Mesenchymal stem cell (in vitro differentiated cells and primary cell): ENCODE measurements at regions not wholly inside any gene's neighbourhood (a gene's known extent, or its start where the extent isn't known, plus 50 kb on each side); places are given as distances from the start of the nearest gene placed in this dataset.
A peak's percentile ranks its signal among the peaks of the same experiment; 100 is the strongest.

Source experiments
- DNase-seq: peaks from one replicate; pipeline ENCODE4 v3.0.0-alpha.2; 2013
- H2AFZ ChIP-seq: one replicate; pipeline ENCODE4 v1.6.1; 2013; ENCODE audit warnings: low read depth, mild to moderate bottlenecking, control low read depth, inconsistent platforms, low read length, moderate library complexity
- H2AK5ac ChIP-seq: 2 replicates; pipeline ENCODE4 v1.6.1; 2013; ENCODE audit warnings: low read length, moderate library complexity, mild to moderate bottlenecking, inconsistent platforms; ENCODE audit not compliant: severe bottlenecking
- H2BK120ac ChIP-seq: one replicate; pipeline ENCODE4 v1.6.1; 2013; ENCODE audit warnings: low read depth, mild to moderate bottlenecking, inconsistent platforms, low read length, moderate library complexity
- H2BK12ac ChIP-seq, 2 experiments: one replicate each; pipeline ENCODE4 v1.6.1; 2013; ENCODE audit warnings: inconsistent platforms in 2 of 2, low read length in 2 of 2, mild to moderate bottlenecking in 2 of 2, moderate library complexity in 2 of 2, control low read depth in 1 of 2
- H2BK15ac ChIP-seq: one replicate; pipeline ENCODE4 v1.6.1; 2013; ENCODE audit warnings: mild to moderate bottlenecking, low read depth, inconsistent platforms; ENCODE audit not compliant: poor library complexity, severe bottlenecking
- H2BK5ac ChIP-seq: 2 replicates; pipeline ENCODE4 v1.6.1; 2013; ENCODE audit warnings: low read depth, mild to moderate bottlenecking, low read length, control low read depth, inconsistent platforms; ENCODE audit not compliant: poor library complexity, severe bottlenecking
- H3K14ac ChIP-seq, 2 experiments: one replicate each; pipeline ENCODE4 v1.6.1; 2013; ENCODE audit warnings: inconsistent platforms in 2 of 2, low read length in 2 of 2, control low read depth in 1 of 2, mild to moderate bottlenecking in 1 of 2, moderate library complexity in 1 of 2
- H3K18ac ChIP-seq, 2 experiments: one replicate each; pipeline ENCODE4 v1.6.1; 2013; ENCODE audit warnings: inconsistent platforms in 2 of 2, low read length in 2 of 2, control low read depth in 1 of 2, low read depth in 1 of 2, mild to moderate bottlenecking in 1 of 2
- H3K23ac ChIP-seq, 2 experiments: one replicate each; pipeline ENCODE4 v1.6.1; 2013; ENCODE audit warnings: inconsistent platforms in 2 of 2, low read length in 2 of 2, mild to moderate bottlenecking in 2 of 2, moderate library complexity in 2 of 2, control low read depth in 1 of 2
- H3K27ac ChIP-seq: 2 replicates; pipeline ENCODE4 v1.5.1; 2013; ENCODE audit warnings: mild to moderate bottlenecking, moderate library complexity, low read length, control low read depth, inconsistent platforms; ENCODE audit not compliant: poor library complexity, severe bottlenecking
- H3K27me3 ChIP-seq, 2 experiments: 2 replicates each; pipeline versions ENCODE4 v1.6.1 to v1.7.0; 2013; ENCODE audit warnings: low read length in 2 of 2, mild to moderate bottlenecking in 2 of 2, moderate library complexity in 2 of 2, control low read depth in 1 of 2, inconsistent platforms in 1 of 2; ENCODE audit not compliant: control insufficient read depth in 1 of 2, insufficient read depth in 1 of 2
- H3K36me3 ChIP-seq, 2 experiments: 2 replicates each; pipeline versions ENCODE4 v1.6.1 to v1.7.0; 2013; ENCODE audit warnings: low read length in 2 of 2, control low read depth in 1 of 2, inconsistent platforms in 1 of 2, low read depth in 1 of 2, mild to moderate bottlenecking in 1 of 2; ENCODE audit not compliant: insufficient read depth in 2 of 2, control insufficient read depth in 1 of 2
- H3K4ac ChIP-seq, 2 experiments: one replicate each; pipeline ENCODE4 v1.6.1; 2013; ENCODE audit warnings: inconsistent platforms in 2 of 2, low read length in 2 of 2, mild to moderate bottlenecking in 2 of 2, moderate library complexity in 2 of 2, control low read depth in 1 of 2, low read depth in 1 of 2
- H3K4me1 ChIP-seq: 2 replicates; pipeline ENCODE4 v1.6.1; 2013; ENCODE audit warnings: low read depth, low read length, control low read depth; ENCODE audit not compliant: control insufficient read depth, insufficient read depth
- H3K4me2 ChIP-seq: 2 replicates; pipeline ENCODE4 v1.6.1; 2013; ENCODE audit warnings: low read length, mild to moderate bottlenecking, inconsistent platforms; ENCODE audit not compliant: poor library complexity, severe bottlenecking
- H3K4me3 ChIP-seq, 2 experiments: 2 replicates each; pipeline versions ENCODE4 v1.5.1 to v1.7.0; 2013; ENCODE audit warnings: low read length in 2 of 2, mild to moderate bottlenecking in 2 of 2, control low read depth in 1 of 2, low read depth in 1 of 2; ENCODE audit not compliant: insufficient read depth in 1 of 2
- H3K79me1 ChIP-seq: replicated peaks from 2 replicates; pipeline ENCODE4 v1.6.1; 2013; ENCODE audit warnings: mild to moderate bottlenecking, control low read depth, low read length, inconsistent platforms; ENCODE audit not compliant: poor library complexity, severe bottlenecking
- H3K9ac ChIP-seq: 2 replicates; pipeline ENCODE4 v1.7.0; 2013; ENCODE audit warnings: mild to moderate bottlenecking, low read length, moderate library complexity
- H3K9me3 ChIP-seq: 2 replicates; pipeline ENCODE4 v1.7.0; 2013; ENCODE audit warnings: mild to moderate bottlenecking, low read length; ENCODE audit not compliant: control insufficient read depth
- H4K8ac ChIP-seq: one replicate; pipeline ENCODE4 v1.6.1; 2013; ENCODE audit warnings: inconsistent platforms, mild to moderate bottlenecking, low read length, moderate library complexity
- H4K91ac ChIP-seq: one replicate; pipeline ENCODE4 v1.6.1; 2013; ENCODE audit warnings: mild to moderate bottlenecking, low read length, inconsistent platforms
- WGBS: methylation state at CpG from one replicate; pipeline ENCODE4 v1.1.7; 2013; ENCODE audit warnings: mixed read lengths; 5-methylcytosine and 5-hydroxymethylcytosine counted together

- Histone ChIP-seq H3K14ac (no peak overlapping the region), H3K4me2 (no peak overlapping the region), H2BK5ac (no peak overlapping the region), H2AFZ (no peak overlapping the region), H3K18ac (no peak overlapping the region), H2AK5ac (no peak overlapping the region), H3K36me3 (no peaks in the 10 kb centered on the region), H2BK120ac (no peak overlapping the region), H2BK15ac (no peak overlapping the region), H3K4me3 (no peak overlapping the region), H3K27ac (no peak overlapping the region), H3K79me1 (no peaks in the 10 kb centered on the region), H4K91ac (no peak overlapping the region), H3K4me1 (no peaks in the 10 kb centered on the region), H2BK12ac (no peak overlapping the region), H3K23ac (no peak overlapping the region), H3K9me3 (no peaks in the 10 kb centered on the region), H3K27me3 (no peaks in the 10 kb centered on the region), H3K9ac (no peak overlapping the region), H3K4ac (no peak overlapping the region), H4K8ac (no peak overlapping the region)
- no peak for DNase-seq
Observed at GRCh38 chr10:56624082-56624481, 263.0 kb upstream of the ZWINT start.

- Histone ChIP-seq H2BK5ac (no peak overlapping the region), H3K4me1 (no peaks in the 10 kb centered on the region), H3K9me3 (no peaks in the 10 kb centered on the region), H4K8ac (no peak overlapping the region), H3K23ac (no peak overlapping the region), H3K4me3 (no peak overlapping the region), H2BK120ac (no peak overlapping the region), H3K14ac (no peak overlapping the region), H2AK5ac (no peak overlapping the region), H2BK12ac (no peak overlapping the region), H3K27ac (peak overlapping the region; percentile 50), H3K4me2 (no peak overlapping the region), H3K4ac (no peak overlapping the region), H3K9ac (no peak overlapping the region), H3K79me1 (no peaks in the 10 kb centered on the region), H3K18ac (no peak overlapping the region), H4K91ac (no peak overlapping the region), H2AFZ (no peak overlapping the region), H3K27me3 (no peaks in the 10 kb centered on the region), H2BK15ac (no peak overlapping the region), H3K36me3 (no peaks in the 10 kb centered on the region)
- WGBS, result 67% methylated on average over 1 of the region's 2 CpGs
- no peak for DNase-seq
Observed at GRCh38 chr10:56623064-56623463, 262.0 kb upstream of the ZWINT start.

DNA sequence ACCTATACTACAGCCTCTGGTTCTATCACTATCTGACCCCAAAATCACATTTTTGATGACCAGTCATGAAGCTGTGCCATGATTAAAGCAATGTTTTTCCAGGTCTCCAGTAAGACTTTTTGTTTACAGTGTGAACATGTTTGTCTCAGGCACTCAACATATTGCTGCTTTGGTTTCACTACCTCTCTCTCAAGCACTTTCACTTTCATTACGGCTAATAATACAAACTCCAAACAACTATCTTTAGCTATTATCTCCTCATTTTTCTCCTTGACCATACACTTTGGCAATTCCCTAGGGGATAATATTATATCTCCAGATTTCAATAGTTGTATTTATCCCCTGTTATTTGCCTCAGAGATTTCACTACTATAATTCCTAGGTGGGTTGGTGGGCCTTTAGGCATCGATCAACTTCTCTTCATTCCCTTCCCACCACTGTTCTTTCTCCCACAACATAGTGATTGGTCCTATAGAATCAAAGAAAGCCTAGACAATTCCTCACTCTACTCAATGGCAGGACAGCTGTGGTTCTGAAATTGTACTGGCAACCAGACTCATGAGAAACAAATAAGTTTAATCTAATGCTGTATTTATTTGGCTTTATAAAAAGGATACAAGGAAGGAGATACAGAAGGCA is 261.4 kb upstream of the ZWINT start:
- H2AK5ac ChIP-seq, result no peak overlapping the region
- H2AFZ ChIP-seq, result no peak overlapping the region
- H3K4ac ChIP-seq, result no peak overlapping the region
- H3K4me2 ChIP-seq, result no peak overlapping the region
- H2BK15ac ChIP-seq, result no peak overlapping the region
- no peaks in the 10 kb centered on the region for H3K36me3 ChIP-seq
- no peaks in the 10 kb centered on the region for H3K27me3 ChIP-seq
- no peak overlapping the region for H4K91ac ChIP-seq
- H3K4me3 ChIP-seq, result peak overlapping the region in 1 of 2 experiments; percentile 60
- H3K79me1 ChIP-seq, result no peaks in the 10 kb centered on the region
- H3K27ac ChIP-seq, result peak overlapping the region; percentile 50
- no peak overlapping the region for H2BK12ac ChIP-seq
- H3K9me3 ChIP-seq, result no peaks in the 10 kb centered on the region
- H3K18ac ChIP-seq, result no peak overlapping the region
- peak; percentile 33 for DNase-seq
- H3K4me1 ChIP-seq, result no peaks in the 10 kb centered on the region
- H3K23ac ChIP-seq, result no peak overlapping the region
- 94% methylated on average over 2 of the region's 2 CpGs for WGBS
- H3K14ac ChIP-seq, result no peak overlapping the region
- no peak overlapping the region for H2BK5ac ChIP-seq
- H2BK120ac ChIP-seq, result no peak overlapping the region
- peak overlapping the region; percentile 18 for H3K9ac ChIP-seq
- H4K8ac ChIP-seq, result no peak overlapping the region

- Histone ChIP-seq H2BK15ac (no peak overlapping the region), H3K4ac (no peak overlapping the region), H3K18ac (no peak overlapping the region), H2BK5ac (no peak overlapping the region), H3K4me1 (no peaks in the 10 kb centered on the region), H3K9me3 (no peaks in the 10 kb centered on the region), H3K4me2 (no peak overlapping the region), H2BK12ac (no peak overlapping the region), H3K79me1 (no peaks in the 10 kb centered on the region), H3K36me3 (no peaks in the 10 kb centered on the region), H3K4me3 (no peak overlapping the region), H3K27me3 (no peaks in the 10 kb centered on the region), H2AFZ (no peak overlapping the region), H3K14ac (no peak overlapping the region), H2AK5ac (no peak overlapping the region), H3K23ac (no peak overlapping the region), H4K8ac (no peak overlapping the region), H3K27ac (no peak overlapping the region), H3K9ac (no peak overlapping the region), H4K91ac (no peak overlapping the region), H2BK120ac (no peak overlapping the region)
- DNase-seq, result no peak
- WGBS, result no CpG with 5 or more reads among the region's 1 CpG
Observed at GRCh38 chr10:56606202-56606601, 245.1 kb upstream of the ZWINT start.
